ENCODE measurements at regions not wholly inside any gene's neighbourhood (a gene's known extent, or its start where the extent isn't known, plus 50 kb on each side); places are given as distances from the start of the nearest gene placed in this dataset.

DNA sequence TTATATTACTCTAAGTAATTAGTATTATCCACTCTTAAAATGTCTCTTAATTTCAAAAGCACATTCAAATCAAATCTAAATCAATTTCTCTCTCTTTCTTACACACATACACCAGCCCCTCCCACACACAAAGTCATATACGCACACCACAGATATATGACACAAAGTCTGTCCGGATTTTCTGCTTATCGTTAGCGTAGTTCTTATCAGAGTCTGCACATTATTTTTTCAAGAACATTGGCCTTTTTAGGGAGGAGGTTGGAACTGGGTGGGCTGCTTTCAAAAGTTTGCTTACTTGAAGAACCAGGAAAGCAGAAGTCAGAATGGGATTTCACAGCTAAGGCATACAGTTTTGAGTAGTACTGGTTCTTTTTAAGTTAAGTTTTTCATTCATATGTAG lies 387.6 kb upstream of the CHRM2 start (continued):
- no peak for TF ChIP-seq CHD7 (IDR thresholded peaks at IDR 0.05; ENCODE audit: insufficient replicate concordance, low read length)
